Fibroblast of lung (primary cell): ENCODE measurements at regions not wholly inside any gene's neighbourhood (a gene's known extent, or its start where the extent isn't known, plus 50 kb on each side); places are given as distances from the start of the nearest gene placed in this dataset.

Experiments used
- DNase-seq, 2 donors: peaks; one replicate each; pipeline versions ENCODE4 v3.0.0 to v3.0.0-alpha.2; 2010; ENCODE audit warnings: low read depth in 2 of 2
- H2AFZ ChIP-seq: 2 replicates; pipeline ENCODE4 v1.5.1; 2012; ENCODE audit warnings: low read length, control low read depth, inconsistent platforms
- H3K27ac ChIP-seq: 2 replicates; pipeline ENCODE4 v1.5.1; 2011; ENCODE audit warnings: low read length, control low read depth; ENCODE audit not compliant: insufficient read depth
- H3K27me3 ChIP-seq: 2 replicates; pipeline ENCODE4 v1.5.1; 2011; ENCODE audit warnings: mild to moderate bottlenecking, low read length; ENCODE audit not compliant: control insufficient read depth, insufficient read depth
- H3K36me3 ChIP-seq: 2 replicates; pipeline ENCODE4 v1.5.1; 2011; ENCODE audit warnings: low read length; ENCODE audit not compliant: control insufficient read depth, insufficient read depth
- H3K4me1 ChIP-seq: 2 replicates; pipeline ENCODE4 v1.5.1; 2011; ENCODE audit warnings: low read length; ENCODE audit not compliant: control insufficient read depth, insufficient read depth; ENCODE audit errors: extremely low read depth
- H3K4me2 ChIP-seq: 2 replicates; pipeline ENCODE4 v1.5.1; 2011; ENCODE audit warnings: low read length, control low read depth; ENCODE audit not compliant: insufficient read depth; ENCODE audit errors: extremely low read depth
- H3K4me3 ChIP-seq, 4 experiments: fragments of 200-600 bp in 1 of 4; sonication (generic) in 1 of 4; replicated peaks in 1 of 4; 2 replicates each; pipeline ENCODE4 v1.5.1; 2011 to 2016; ENCODE audit warnings: low read length in 4 of 4, low read depth in 3 of 4, mild to moderate bottlenecking in 3 of 4, control low read depth in 2 of 4, inconsistent platforms in 1 of 4, mixed read lengths in 1 of 4; ENCODE audit not compliant: insufficient read depth in 1 of 4; ENCODE audit errors: control extremely low read depth in 1 of 4
- H3K79me2 ChIP-seq: 2 replicates; pipeline ENCODE4 v1.5.1; 2012; ENCODE audit warnings: mild to moderate bottlenecking, low read length, inconsistent platforms; ENCODE audit not compliant: control insufficient read depth, insufficient read depth
- H3K9ac ChIP-seq: 2 replicates; pipeline ENCODE4 v1.5.1; 2011; ENCODE audit warnings: mild to moderate bottlenecking, low read length, control low read depth; ENCODE audit not compliant: insufficient read depth
- H3K9me3 ChIP-seq: 2 replicates; pipeline ENCODE4 v1.5.1; 2012; ENCODE audit warnings: low read depth, low read length; ENCODE audit not compliant: control insufficient read depth, insufficient read depth
- H4K20me1 ChIP-seq: 2 replicates; pipeline ENCODE4 v1.5.1; 2011; ENCODE audit warnings: low read length; ENCODE audit not compliant: control insufficient read depth, insufficient read depth; ENCODE audit errors: extremely low read depth
- EZH2 ChIP-seq: IDR thresholded peaks from 2 replicates; pipeline ENCODE4 v1.5.1; 2012; ENCODE audit warnings: low read length, control low read depth, mild to moderate bottlenecking; ENCODE audit errors: missing control alignments
- TF ChIP-seq, protein P1 (sequence below), 2 donors: IDR thresholded peaks in 1 of 2; conservative IDR thresholded peaks in 1 of 2; 1 replicate in 1 of 2; 2 replicates in 1 of 2; pipeline ENCODE4 v1.5.1; 2011 to 2012; ENCODE audit warnings: low read length in 2 of 2, control low read depth in 1 of 2, inconsistent platforms in 1 of 2, low read depth in 1 of 2, mild to moderate bottlenecking in 1 of 2

DNA sequence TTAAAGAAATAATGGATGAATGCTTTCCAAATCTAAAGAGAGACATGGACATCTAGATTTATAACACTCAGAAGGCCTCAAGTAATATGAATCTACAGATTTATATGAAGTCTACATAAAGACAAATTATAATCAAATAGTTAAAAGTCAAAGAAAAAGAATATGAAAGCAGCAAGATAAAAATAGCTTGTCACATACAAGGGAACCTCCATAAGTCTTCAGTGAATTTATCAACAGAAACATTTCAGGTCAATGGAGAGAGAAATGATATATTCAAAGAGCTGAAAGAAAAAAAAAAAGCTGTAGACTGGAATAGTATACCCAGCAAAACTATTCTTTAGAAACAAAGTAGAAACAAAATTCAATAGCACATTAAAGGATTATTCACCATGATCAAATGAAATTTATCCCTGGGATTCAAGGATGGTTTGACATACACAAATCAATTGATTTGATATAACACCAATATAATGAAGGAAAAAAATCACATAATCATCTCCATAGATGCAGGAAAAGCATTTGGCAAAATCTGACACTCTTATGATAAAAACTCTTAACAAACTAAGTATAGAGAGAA lies 346.6 kb upstream of the PABPC4L start:
- Histone ChIP-seq H3K4me2 (no peak overlapping the region), H3K36me3 (no peaks in the 10 kb centered on the region), H3K4me1 (no peaks in the 10 kb centered on the region), H3K27ac (no peak overlapping the region), H4K20me1 (no peaks in the 10 kb centered on the region), H3K9me3 (no peaks in the 10 kb centered on the region), H3K9ac (no peak overlapping the region), H2AFZ (no peak overlapping the region), H3K4me3 (no peak overlapping the region), H3K27me3 (no peaks in the 10 kb centered on the region), H3K79me2 (no peaks in the 10 kb centered on the region)
- TF ChIP-seq, protein P1, sequence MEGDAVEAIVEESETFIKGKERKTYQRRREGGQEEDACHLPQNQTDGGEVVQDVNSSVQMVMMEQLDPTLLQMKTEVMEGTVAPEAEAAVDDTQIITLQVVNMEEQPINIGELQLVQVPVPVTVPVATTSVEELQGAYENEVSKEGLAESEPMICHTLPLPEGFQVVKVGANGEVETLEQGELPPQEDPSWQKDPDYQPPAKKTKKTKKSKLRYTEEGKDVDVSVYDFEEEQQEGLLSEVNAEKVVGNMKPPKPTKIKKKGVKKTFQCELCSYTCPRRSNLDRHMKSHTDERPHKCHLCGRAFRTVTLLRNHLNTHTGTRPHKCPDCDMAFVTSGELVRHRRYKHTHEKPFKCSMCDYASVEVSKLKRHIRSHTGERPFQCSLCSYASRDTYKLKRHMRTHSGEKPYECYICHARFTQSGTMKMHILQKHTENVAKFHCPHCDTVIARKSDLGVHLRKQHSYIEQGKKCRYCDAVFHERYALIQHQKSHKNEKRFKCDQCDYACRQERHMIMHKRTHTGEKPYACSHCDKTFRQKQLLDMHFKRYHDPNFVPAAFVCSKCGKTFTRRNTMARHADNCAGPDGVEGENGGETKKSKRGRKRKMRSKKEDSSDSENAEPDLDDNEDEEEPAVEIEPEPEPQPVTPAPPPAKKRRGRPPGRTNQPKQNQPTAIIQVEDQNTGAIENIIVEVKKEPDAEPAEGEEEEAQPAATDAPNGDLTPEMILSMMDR (conservative IDR thresholded peaks at IDR 0.05 in 1 of 2, IDR thresholded peaks at IDR 0.05 in 1 of 2; ENCODE audit: low read depth in 1 of 2, low read length in 2 of 2): no peak
- TF ChIP-seq EZH2: no peak
- no peak for DNase-seq

GRCh38 chr4:134546279-134546678 lies 344.7 kb upstream of the PABPC4L start:
- H2AFZ ChIP-seq: no peak overlapping the region
- no peaks in the 10 kb centered on the region for H3K4me1 ChIP-seq
- DNase-seq: no peak
- H3K36me3 ChIP-seq: no peaks in the 10 kb centered on the region
- H3K4me3 ChIP-seq: no peak overlapping the region
- no peak for TF ChIP-seq EZH2
- TF ChIP-seq, protein P1 (conservative IDR thresholded peaks at IDR 0.05 in 1 of 2, IDR thresholded peaks at IDR 0.05 in 1 of 2; ENCODE audit: low read depth in 1 of 2, low read length in 2 of 2): no peak
- no peaks in the 10 kb centered on the region for H3K27me3 ChIP-seq
- H3K27ac ChIP-seq: no peak overlapping the region
- H3K4me2 ChIP-seq: no peak overlapping the region
- no peaks in the 10 kb centered on the region for H3K79me2 ChIP-seq
- no peaks in the 10 kb centered on the region for H4K20me1 ChIP-seq
- H3K9me3 ChIP-seq: no peaks in the 10 kb centered on the region
- no peak overlapping the region for H3K9ac ChIP-seq

GRCh38 chr4:134544303-134544770 lies 342.7 kb upstream of the PABPC4L start:
- Histone ChIP-seq H3K4me2 (no peak overlapping the region), H3K4me3 (no peak overlapping the region), H3K4me1 (no peaks in the 10 kb centered on the region), H3K9me3 (no peaks in the 10 kb centered on the region), H3K79me2 (no peaks in the 10 kb centered on the region), H2AFZ (no peak overlapping the region), H3K27me3 (no peaks in the 10 kb centered on the region), H4K20me1 (no peaks in the 10 kb centered on the region), H3K9ac (no peak overlapping the region), H3K27ac (no peak overlapping the region), H3K36me3 (no peaks in the 10 kb centered on the region)
- DNase-seq: peak in 1 of 2 donors; percentile 80
- TF ChIP-seq, protein P1 (conservative IDR thresholded peaks at IDR 0.05 in 1 of 2, IDR thresholded peaks at IDR 0.05 in 1 of 2; ENCODE audit: low read depth in 1 of 2, low read length in 2 of 2): no peak
- TF ChIP-seq EZH2: no peak
